H1 (cell line): ENCODE measurements at regions not wholly inside any gene's neighbourhood (a gene's known extent, or its start where the extent isn't known, plus 50 kb on each side); places are given as distances from the start of the nearest gene placed in this dataset.
"Not testable (repeated sequence)": the region's sequence is repeated elsewhere in the genome, so short reads cannot be mapped to it uniquely, and the experiment has no call there.

Experiments used
- CTCF ChIP-seq, 3 experiments: IDR thresholded peaks; 1 replicate in 2 of 3; 2 replicates in 1 of 3; pipeline versions ENCODE4 v1.5.1 to v1.6.1; 2011; ENCODE audit warnings: low read length in 3 of 3, mild to moderate bottlenecking in 3 of 3, inconsistent platforms in 2 of 3, low read depth in 1 of 3, moderate library complexity in 1 of 3; ENCODE audit not compliant: insufficient read depth in 1 of 3; ENCODE audit errors: control extremely low read depth in 1 of 3
- POLR2A ChIP-seq, 2 experiments: IDR thresholded peaks; 1 replicate in 1 of 2; 2 replicates in 1 of 2; pipeline ENCODE4 v1.6.1; 2011; ENCODE audit warnings: low read depth in 2 of 2, low read length in 2 of 2, mild to moderate bottlenecking in 2 of 2; ENCODE audit errors: control extremely low read depth in 1 of 2
- RAD21 ChIP-seq, 2 experiments: IDR thresholded peaks in 1 of 2; conservative IDR thresholded peaks in 1 of 2; 2 replicates each; pipeline ENCODE4 v1.6.1; 2011; ENCODE audit warnings: low read depth in 2 of 2, low read length in 2 of 2, improper control_type of control experiment in 1 of 2, inconsistent platforms in 1 of 2, mild to moderate bottlenecking in 1 of 2, moderate library complexity in 1 of 2
- SRF ChIP-seq: IDR thresholded peaks from 2 replicates; pipeline ENCODE4 v1.6.1; 2011; ENCODE audit warnings: mild to moderate bottlenecking, low read depth, low read length, moderate library complexity

GRCh38 chr9:41059603-41060002 is 68.9 kb downstream of the FOXD4L6 start:
- not testable (repeated sequence) for TF ChIP-seq CTCF (IDR thresholded peaks at IDR 0.05; ENCODE audit: control extremely low read depth in 1 of 3, insufficient read depth in 1 of 3, low read depth in 1 of 3, low read length in 3 of 3); RAD21 (IDR thresholded peaks at IDR 0.05 in 1 of 2, conservative IDR thresholded peaks at IDR 0.05 in 1 of 2; ENCODE audit: low read depth in 2 of 2, low read length in 2 of 2); POLR2A (IDR thresholded peaks at IDR 0.05; ENCODE audit: control extremely low read depth in 1 of 2, low read depth in 2 of 2, low read length in 2 of 2); SRF
